Lower lobe of right lung (tissue), 2 donors: ENCODE measurements at regions not wholly inside any gene's neighbourhood (a gene's known extent, or its start where the extent isn't known, plus 50 kb on each side); places are given as distances from the start of the nearest gene placed in this dataset.

Experiments used
- ATAC-seq, 2 donors: fragments of 200-7000 bp; cut with Tn5 transposase; one replicate each; pipeline ENCODE4 v1.9.1; 2020 to 2022; ENCODE audit warnings: mild to moderate bottlenecking in 2 of 2, moderate library complexity in 2 of 2
- DNase-seq: peaks from one replicate; pipeline ENCODE4 v3.0.0-alpha.2; 2020
- H3K27ac ChIP-seq: fragments of 200-600 bp; one replicate; pipeline ENCODE4 v1.8.0; 2022
- H3K27me3 ChIP-seq: fragments of 200-600 bp; one replicate; pipeline ENCODE4 v1.8.0; 2022; ENCODE audit warnings: low read depth
- H3K36me3 ChIP-seq: fragments of 200-600 bp; one replicate; pipeline ENCODE4 v1.8.0; 2022; ENCODE audit warnings: mild to moderate bottlenecking
- H3K4me1 ChIP-seq: fragments of 200-600 bp; one replicate; pipeline ENCODE4 v1.8.0; 2022
- H3K4me3 ChIP-seq: fragments of 200-600 bp; one replicate; pipeline ENCODE4 v1.8.0; 2022; ENCODE audit warnings: mild to moderate bottlenecking
- H3K9me3 ChIP-seq: fragments of 200-600 bp; one replicate; pipeline ENCODE4 v1.8.0; 2022
- CTCF ChIP-seq: fragments of 200-600 bp; IDR thresholded peaks from one replicate; pipeline ENCODE4 v1.8.0; 2022; ENCODE audit warnings: antibody characterized with exemption, mild to moderate bottlenecking
- intact Hi-C: fragments of 100-400 bp; cut with DNase I; formaldehyde crosslinking; loops from one replicate; pipeline ENCODE4 v1.11.0; 2022
- donor health status: DM: no; HTN: yes; CAD: no; lungs with severe emphysema.

GRCh38 chr1:189510827-189511226, 966.8 kb downstream of the BRINP3 start:
- ATAC-seq (no peak), DNase-seq (no peak)
- Histone ChIP-seq H3K36me3 (no peaks in the 10 kb centered on the region), H3K27ac (no peak overlapping the region), H3K9me3 (no peaks in the 10 kb centered on the region), H3K27me3 (no peaks in the 10 kb centered on the region), H3K4me3 (no peak overlapping the region), H3K4me1 (no peaks in the 10 kb centered on the region)
- no peak for TF ChIP-seq CTCF
- intact Hi-C loops: no loop called here

GRCh38 chr1:189513091-189513490, 964.6 kb downstream of the BRINP3 start:
- intact Hi-C loops: no loop called here
- H3K36me3 ChIP-seq: no peaks in the 10 kb centered on the region
- H3K27ac ChIP-seq: no peak overlapping the region
- ATAC-seq (peak in 1 of 2 donors; percentile 9), DNase-seq (no peak)
- no peaks in the 10 kb centered on the region for H3K27me3 ChIP-seq
- TF ChIP-seq CTCF: no peak
- H3K9me3 ChIP-seq: no peaks in the 10 kb centered on the region
- no peaks in the 10 kb centered on the region for H3K4me1 ChIP-seq
- H3K4me3 ChIP-seq: no peak overlapping the region

GRCh38 chr1:189522441-189522840, 955.2 kb downstream of the BRINP3 start:
- DNase-seq (no peak), ATAC-seq (no peak)
- intact Hi-C loops: no loop called here
- no peaks in the 10 kb centered on the region for H3K4me1 ChIP-seq
- no peak overlapping the region for H3K27ac ChIP-seq
- H3K36me3 ChIP-seq: no peaks in the 10 kb centered on the region
- no peak for TF ChIP-seq CTCF
- H3K9me3 ChIP-seq: no peaks in the 10 kb centered on the region
- no peak overlapping the region for H3K4me3 ChIP-seq
- H3K27me3 ChIP-seq: no peaks in the 10 kb centered on the region

GRCh38 chr1:189524501-189524900, 953.2 kb downstream of the BRINP3 start:
- H3K27me3 ChIP-seq: no peaks in the 10 kb centered on the region
- no peaks in the 10 kb centered on the region for H3K36me3 ChIP-seq
- intact Hi-C loops: no loop called here
- no peak for DNase-seq
- no peak for TF ChIP-seq CTCF
- H3K9me3 ChIP-seq: no peaks in the 10 kb centered on the region
- no peak overlapping the region for H3K27ac ChIP-seq
- no peak overlapping the region for H3K4me3 ChIP-seq
- no peaks in the 10 kb centered on the region for H3K4me1 ChIP-seq
- no peak for ATAC-seq

- Histone ChIP-seq H3K4me1 (no peaks in the 10 kb centered on the region), H3K27ac (no peak overlapping the region), H3K4me3 (no peak overlapping the region), H3K9me3 (no peaks in the 10 kb centered on the region), H3K36me3 (no peaks in the 10 kb centered on the region), H3K27me3 (no peaks in the 10 kb centered on the region)
- no peak for DNase-seq
- intact Hi-C loops: no loop called here
- no peak for TF ChIP-seq CTCF
- ATAC-seq: no peak
Observed at GRCh38 chr1:189530162-189530561, 947.5 kb downstream of the BRINP3 start.

GRCh38 chr1:189538271-189538670, 939.4 kb downstream of the BRINP3 start:
- intact Hi-C loops: no loop called here
- H3K9me3 ChIP-seq: no peaks in the 10 kb centered on the region
- H3K27me3 ChIP-seq: no peaks in the 10 kb centered on the region
- no peaks in the 10 kb centered on the region for H3K36me3 ChIP-seq
- H3K4me3 ChIP-seq: no peak overlapping the region
- no peak overlapping the region for H3K27ac ChIP-seq
- H3K4me1 ChIP-seq: no peaks in the 10 kb centered on the region
- no peak for TF ChIP-seq CTCF
- DNase-seq: no peak
- no peak for ATAC-seq
